Loucy (cell line): ENCODE measurements at regions not wholly inside any gene's neighbourhood (a gene's known extent, or its start where the extent isn't known, plus 50 kb on each side); places are given as distances from the start of the nearest gene placed in this dataset.

Source experiments
- CTCF ChIP-seq: fragments of 200-600 bp; sonication (generic); conservative IDR thresholded peaks from 2 replicates; pipeline ENCODE4 v1.5.1; 2014; ENCODE audit warnings: mild to moderate bottlenecking, antibody characterized with exemption, low read length
- EZH2phosphoT487 ChIP-seq: fragments of 200-600 bp; IDR thresholded peaks from 2 replicates; pipeline ENCODE4 v1.6.1; 2018; ENCODE audit warnings: antibody characterized with exemption, mild to moderate bottlenecking, moderate library complexity, borderline replicate concordance

DNA sequence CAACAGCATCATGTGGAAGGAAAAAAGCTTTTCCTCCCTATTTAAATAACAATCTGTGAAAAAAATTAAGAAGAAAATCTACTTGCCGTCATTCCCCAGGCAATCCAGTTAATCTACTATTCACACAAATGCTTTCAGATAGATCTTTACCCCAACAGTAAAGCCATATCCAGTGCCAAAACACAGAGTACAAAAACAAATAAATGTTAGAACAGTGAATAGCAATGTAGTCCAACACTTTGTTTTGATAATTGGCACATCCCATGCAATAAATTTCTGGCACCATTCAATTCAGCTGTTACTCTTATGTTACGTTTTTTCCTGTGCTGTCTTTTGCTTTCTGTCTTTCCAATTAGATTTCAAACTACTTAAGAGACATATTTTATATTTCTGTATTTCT, 2245.5 kb upstream of the WWC1 start:
- TF ChIP-seq CTCF (no peak), EZH2phosphoT487 (no peak)
